ENCODE measurements at regions not wholly inside any gene's neighbourhood (a gene's known extent, or its start where the extent isn't known, plus 50 kb on each side); places are given as distances from the start of the nearest gene placed in this dataset.

GRCh38 chr4:138030375-138030774 lies 211.8 kb downstream of the SLC7A11 start:
- Histone ChIP-seq H3K4me1 (peaks cover 0 to under 1% (median 0%) of the 10 kb centered on the region in 6 donors), H3K4me3 (no peak overlapping the region), H3K27ac (no peak overlapping the region), H3K9me3 (no peaks in the 10 kb centered on the region), H3K36me3 (no peaks in the 10 kb centered on the region), H3K27me3 (replicated peaks in 1 of 7) (no peaks in the 10 kb centered on the region)
- intact Hi-C loops (cut with DNase I; ENCODE audit: low total_unique reads): loop anchor here (10.0 kb wide), 1 partner anchor 654 kb away; no protein-coding TSS in a partner anchor
- no peak for DNase-seq
- TF ChIP-seq POLR2A (IDR thresholded peaks at IDR 0.05) (no peak), CTCF (IDR thresholded peaks at IDR 0.05 in 8 of 11, conservative IDR thresholded peaks at IDR 0.05 in 3 of 11) (no peak), POLR2AphosphoS5 (IDR thresholded peaks at IDR 0.05) (no peak)
- WGBS, 5 donors: 86 to 93% (median 88%) methylated on average over 3 of the region's 3 CpGs

GRCh38 chr4:138028923-138029322 lies 213.2 kb downstream of the SLC7A11 start:
- H3K27me3 ChIP-seq (replicated peaks in 1 of 7): no peaks in the 10 kb centered on the region
- WGBS, 5 donors: 64 to 93% (median 80%) methylated on average over 1 of the region's 1 CpG
- H3K9me3 ChIP-seq: no peaks in the 10 kb centered on the region
- H3K27ac ChIP-seq: no peak overlapping the region
- no peaks in the 10 kb centered on the region for H3K36me3 ChIP-seq
- no peak overlapping the region for H3K4me3 ChIP-seq
- intact Hi-C loops (cut with DNase I; ENCODE audit: low total_unique reads): no loop called here
- DNase-seq: no peak
- no peaks in the 10 kb centered on the region for H3K4me1 ChIP-seq
- no peak for TF ChIP-seq CTCF (IDR thresholded peaks at IDR 0.05 in 8 of 11, conservative IDR thresholded peaks at IDR 0.05 in 3 of 11)

DNA sequence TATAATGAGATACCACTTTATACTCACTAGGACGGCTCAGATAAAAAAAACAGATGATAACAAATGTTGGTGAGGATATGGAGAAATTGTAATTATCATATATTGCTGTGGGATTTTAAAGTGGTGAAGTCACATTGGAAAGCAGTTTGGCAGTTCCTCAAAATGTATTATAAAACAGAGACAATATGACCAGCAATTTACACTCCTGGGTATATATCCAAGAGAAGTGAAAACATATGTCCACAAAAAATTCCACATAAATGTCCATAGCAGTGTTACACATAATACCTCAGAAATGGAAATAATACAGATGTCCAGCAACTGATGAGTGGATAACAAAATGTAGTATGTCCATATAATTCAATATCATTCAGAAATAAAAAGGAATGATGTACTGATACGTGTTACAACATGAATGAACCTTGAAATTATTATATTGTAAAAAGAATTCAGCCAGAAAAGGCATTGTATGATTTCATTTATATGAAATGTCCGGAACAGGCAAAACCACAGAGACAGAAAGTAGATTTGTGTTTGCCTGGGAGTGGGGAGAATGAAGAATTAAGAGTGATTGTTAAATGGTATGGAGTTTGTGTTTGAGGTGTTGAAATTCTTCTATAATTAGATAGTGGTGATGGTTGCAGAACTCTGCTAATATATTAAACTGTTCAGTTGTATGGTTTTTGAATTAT lies 220.9 kb downstream of the SLC7A11 start:
- intact Hi-C loops (cut with DNase I; ENCODE audit: low total_unique reads): no loop called here
- H3K36me3 ChIP-seq: no peaks in the 10 kb centered on the region
- H3K4me3 ChIP-seq: no peak overlapping the region
- H3K27ac ChIP-seq: no peak overlapping the region
- TF ChIP-seq POLR2A (IDR thresholded peaks at IDR 0.05): no peak
- TF ChIP-seq CTCF (IDR thresholded peaks at IDR 0.05 in 8 of 11, conservative IDR thresholded peaks at IDR 0.05 in 3 of 11): no peak
- TF ChIP-seq POLR2AphosphoS5 (IDR thresholded peaks at IDR 0.05): no peak
- no peaks in the 10 kb centered on the region for H3K9me3 ChIP-seq
- no peaks in the 10 kb centered on the region for H3K4me1 ChIP-seq
- H3K27me3 ChIP-seq (replicated peaks in 1 of 7): no peaks in the 10 kb centered on the region
- 51 to 78% (median 54%) methylated on average over 3 of the region's 3 CpGs for WGBS, 5 donors
- no peak for DNase-seq

DNA sequence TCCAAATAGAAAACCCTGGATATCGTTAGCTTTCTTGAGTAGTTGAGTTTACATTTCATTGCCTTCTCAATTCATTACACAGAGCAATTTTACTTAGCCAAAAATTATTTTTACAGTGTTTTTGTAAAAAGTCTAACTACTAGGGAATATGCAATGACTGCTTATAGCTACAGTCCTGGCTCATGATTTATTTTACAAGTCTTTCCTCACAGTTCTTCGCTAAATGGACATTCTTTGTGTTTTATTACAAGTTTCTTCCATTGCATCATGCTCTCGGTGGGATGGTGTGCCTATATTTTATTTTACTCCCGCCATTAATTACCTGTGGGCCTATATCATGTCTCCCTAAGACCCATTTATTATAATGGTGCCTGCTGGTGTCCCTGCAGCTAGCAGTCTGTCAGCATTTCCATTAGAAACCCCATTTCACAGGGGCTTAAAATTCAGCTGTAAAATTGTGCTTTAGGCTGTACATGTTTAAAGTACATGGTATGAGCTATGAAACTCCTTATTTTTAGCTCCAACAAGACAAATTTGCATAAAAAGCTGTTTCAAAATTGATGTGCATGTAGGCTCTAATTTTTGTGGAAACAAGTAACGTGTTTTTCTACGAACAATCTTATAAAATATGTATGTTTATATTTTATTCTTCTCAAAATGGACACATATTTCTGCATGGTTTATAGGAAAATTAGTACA lies 227.4 kb downstream of the SLC7A11 start:
- no peak for DNase-seq
- Histone ChIP-seq H3K9me3 (no peaks in the 10 kb centered on the region), H3K36me3 (no peaks in the 10 kb centered on the region), H3K4me1 (no peaks in the 10 kb centered on the region), H3K27me3 (replicated peaks in 1 of 7) (no peaks in the 10 kb centered on the region), H3K27ac (no peak overlapping the region), H3K4me3 (no peak overlapping the region)
- TF ChIP-seq POLR2AphosphoS5 (IDR thresholded peaks at IDR 0.05): no peak
- TF ChIP-seq CTCF (IDR thresholded peaks at IDR 0.05 in 8 of 11, conservative IDR thresholded peaks at IDR 0.05 in 3 of 11): no peak
- TF ChIP-seq POLR2A (IDR thresholded peaks at IDR 0.05): no peak
- intact Hi-C loops (cut with DNase I; ENCODE audit: low total_unique reads): no loop called here
- 76 to 89% (median 85%) methylated on average over 6 of the region's 6 CpGs for WGBS, 5 donors
